ENCODE measurements at regions not wholly inside any gene's neighbourhood (a gene's known extent, or its start where the extent isn't known, plus 50 kb on each side); places are given as distances from the start of the nearest gene placed in this dataset.
A peak's percentile ranks its signal among the peaks of the same experiment; 100 is the strongest.

GRCh38 chr18:78049281-78049680 is 799.6 kb downstream of the GALR1 start:
- DNase-seq (ENCODE audit: low read depth): no peak

DNA sequence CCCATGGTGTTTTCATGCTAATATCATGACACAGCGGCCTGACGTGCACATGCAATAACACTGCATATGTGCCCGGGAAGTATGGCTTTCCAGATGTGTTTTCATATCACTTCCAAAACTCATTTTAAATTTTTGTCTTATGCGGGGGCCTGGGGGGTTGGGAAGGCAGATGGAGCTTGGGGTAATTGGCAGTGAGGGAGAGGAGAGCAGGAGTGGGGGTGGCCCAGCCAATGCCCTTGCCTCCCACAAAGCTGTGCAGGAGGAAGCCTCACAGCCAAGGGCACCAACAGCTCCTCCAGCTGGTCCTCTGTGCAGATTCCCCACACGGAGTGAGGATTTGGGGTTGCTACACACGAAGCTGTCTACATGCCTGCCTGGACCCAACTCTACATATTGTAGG is 805.2 kb downstream of the GALR1 start:
- no peak for DNase-seq (ENCODE audit: low read depth)

DNA sequence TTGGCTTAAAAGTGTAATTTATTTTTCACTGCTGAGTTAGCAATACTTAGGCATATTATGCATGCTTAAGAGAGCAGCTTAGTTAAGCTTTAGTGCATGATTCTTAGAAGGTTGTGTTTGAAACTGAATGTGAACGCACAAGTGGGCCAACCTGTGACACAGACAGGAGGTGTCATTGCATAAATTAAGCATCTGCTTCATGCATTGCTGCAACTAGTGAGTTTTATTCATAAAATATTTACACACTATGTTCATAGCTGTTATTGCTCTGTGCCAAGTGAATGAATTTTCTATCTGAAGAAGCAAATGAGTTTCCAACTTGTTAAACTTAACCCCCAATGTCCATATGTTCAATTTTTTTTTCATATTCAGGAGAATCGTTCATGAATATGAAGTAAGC is 806.4 kb downstream of the GALR1 start:
- DNase-seq (ENCODE audit: low read depth): no peak

DNA sequence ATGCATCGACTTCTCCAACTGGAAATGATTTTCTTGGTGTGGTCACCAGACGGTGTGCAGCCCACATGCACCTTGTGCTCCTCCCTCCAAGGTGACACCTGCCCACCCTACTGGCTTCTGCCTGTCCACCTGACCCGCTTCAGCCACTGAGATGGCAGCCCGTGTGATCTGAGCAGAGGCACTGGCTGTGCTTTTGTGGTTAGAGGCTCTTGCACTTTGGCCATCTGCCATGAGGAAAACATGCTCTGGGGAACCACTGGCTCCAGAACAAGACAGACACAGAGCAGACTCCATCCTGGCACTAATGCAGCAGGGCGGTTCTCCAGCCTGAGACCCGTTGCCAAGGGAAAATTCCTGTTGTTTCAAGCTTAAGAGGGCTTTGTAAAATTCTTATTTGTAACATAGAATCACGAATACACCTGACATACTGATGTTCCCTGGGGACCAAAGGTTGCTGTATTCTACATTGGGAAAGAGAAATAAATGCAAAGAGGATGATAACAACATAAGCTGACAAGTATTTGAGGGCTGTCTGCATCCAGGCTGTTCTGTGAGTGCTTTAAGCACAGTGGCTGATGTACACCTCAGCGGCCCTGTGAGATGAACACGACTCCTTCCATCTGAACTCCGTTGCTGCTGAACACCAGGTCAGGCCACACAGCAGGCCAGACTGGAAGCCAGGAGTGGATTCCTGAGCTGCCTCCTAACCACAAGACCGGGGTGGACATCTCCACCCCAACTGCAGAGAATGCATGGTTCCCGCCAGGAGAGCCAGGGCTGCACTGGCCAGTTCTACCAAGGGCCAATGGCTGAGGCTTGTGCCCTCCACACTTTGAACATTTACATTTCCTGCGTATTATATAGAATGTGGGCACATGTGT is 820.4 kb downstream of the GALR1 start:
- DNase-seq (ENCODE audit: low read depth): no peak

DNA sequence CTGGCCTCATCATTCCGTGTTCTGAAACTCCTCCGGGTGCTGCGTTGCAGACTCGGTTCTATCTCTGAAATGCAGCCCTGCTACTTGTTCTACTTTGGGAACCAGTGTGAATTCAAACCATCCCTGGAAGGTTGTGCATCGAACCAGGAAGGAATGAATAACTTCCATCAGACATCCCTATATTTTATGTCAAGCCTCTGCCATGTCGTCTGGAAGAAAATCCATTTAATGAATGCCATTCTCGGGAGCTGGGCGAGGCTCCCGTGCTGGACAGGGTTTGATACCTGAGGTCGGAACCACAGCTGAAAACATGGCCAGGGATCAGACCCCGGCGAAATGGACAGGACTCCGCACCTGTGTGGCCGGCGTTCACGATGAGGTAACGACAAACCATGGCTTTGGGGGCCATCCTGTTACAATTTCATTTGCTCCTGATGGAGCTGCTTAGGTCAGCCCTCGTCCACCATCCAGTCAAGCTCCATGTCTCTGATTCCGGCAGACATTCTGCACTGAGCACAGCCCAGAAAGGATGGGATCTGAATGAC is 821.6 kb downstream of the GALR1 start:
- no peak for DNase-seq (ENCODE audit: low read depth)

- no peak for DNase-seq (ENCODE audit: low read depth)
Measured at GRCh38 chr18:78071776-78072175, 822.1 kb downstream of the GALR1 start.

DNA sequence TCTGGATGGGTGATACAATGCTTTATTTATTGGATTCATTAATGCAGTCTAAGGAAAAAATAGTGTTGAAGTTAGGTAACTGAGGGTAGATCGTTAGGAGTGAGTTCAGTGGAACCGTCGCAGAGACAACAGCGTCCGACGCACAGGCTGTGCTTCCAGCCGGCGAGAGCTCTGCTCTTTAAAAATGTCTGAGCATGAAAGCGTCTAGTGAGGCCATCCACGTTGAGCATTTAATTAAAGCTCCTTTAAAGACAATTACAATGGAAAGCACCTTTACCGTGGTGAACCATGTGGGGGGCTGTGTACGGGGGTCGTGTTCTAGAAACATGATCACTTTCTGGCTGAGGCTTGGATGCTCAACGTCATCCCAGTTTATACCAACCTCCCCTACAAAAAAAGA is 822.7 kb downstream of the GALR1 start:
- DNase-seq (ENCODE audit: low read depth): no peak

- no peak for DNase-seq (ENCODE audit: low read depth)
Measured at GRCh38 chr18:78073275-78073674, 823.6 kb downstream of the GALR1 start.

- DNase-seq (ENCODE audit: low read depth): no peak
Measured at GRCh38 chr18:78074400-78075020, 824.9 kb downstream of the GALR1 start.

- no peak for DNase-seq (ENCODE audit: low read depth)
Measured at GRCh38 chr18:78080081-78080480, 830.4 kb downstream of the GALR1 start.

DNA sequence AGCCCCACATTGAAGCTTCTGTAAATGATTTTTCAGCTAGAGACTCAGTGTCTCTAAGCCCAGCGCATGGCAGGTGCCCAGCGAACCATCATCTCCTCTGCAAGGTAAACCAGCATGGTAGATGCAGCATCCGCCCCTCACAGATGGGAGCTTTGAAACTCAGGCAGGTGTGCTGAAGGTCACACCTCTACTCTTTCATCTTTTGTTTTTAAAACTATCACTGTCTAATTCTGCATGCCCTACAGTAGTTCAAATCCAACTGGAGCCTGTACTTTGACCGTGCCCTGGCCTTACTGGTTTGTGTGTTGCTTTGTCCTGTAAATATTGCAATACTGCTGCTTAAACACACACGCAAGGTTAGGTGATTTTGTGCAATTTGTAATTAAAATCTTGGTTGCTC is 831.1 kb downstream of the GALR1 start:
- no peak for DNase-seq (ENCODE audit: low read depth)

DNA sequence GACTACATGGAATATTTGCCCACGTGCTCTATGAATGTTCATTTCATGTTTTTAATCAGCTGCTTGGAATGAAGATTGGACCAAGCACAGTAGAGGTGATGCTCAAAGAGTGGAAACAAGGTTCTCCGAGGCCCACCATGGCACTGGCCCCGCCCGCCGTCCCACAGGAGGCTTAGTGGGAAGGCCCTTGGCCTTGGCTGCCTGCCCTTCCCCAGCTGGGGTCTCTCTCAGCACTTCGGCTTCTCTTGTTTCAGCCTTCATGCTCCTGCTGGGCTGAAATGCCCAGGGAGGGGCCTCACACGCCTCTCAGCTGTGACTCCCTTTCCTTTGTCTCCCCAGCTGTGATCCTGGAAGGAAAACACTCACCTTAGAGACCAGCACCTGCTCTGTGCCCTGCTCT is 833.2 kb downstream of the GALR1 start:
- DNase-seq (ENCODE audit: low read depth): no peak

DNA sequence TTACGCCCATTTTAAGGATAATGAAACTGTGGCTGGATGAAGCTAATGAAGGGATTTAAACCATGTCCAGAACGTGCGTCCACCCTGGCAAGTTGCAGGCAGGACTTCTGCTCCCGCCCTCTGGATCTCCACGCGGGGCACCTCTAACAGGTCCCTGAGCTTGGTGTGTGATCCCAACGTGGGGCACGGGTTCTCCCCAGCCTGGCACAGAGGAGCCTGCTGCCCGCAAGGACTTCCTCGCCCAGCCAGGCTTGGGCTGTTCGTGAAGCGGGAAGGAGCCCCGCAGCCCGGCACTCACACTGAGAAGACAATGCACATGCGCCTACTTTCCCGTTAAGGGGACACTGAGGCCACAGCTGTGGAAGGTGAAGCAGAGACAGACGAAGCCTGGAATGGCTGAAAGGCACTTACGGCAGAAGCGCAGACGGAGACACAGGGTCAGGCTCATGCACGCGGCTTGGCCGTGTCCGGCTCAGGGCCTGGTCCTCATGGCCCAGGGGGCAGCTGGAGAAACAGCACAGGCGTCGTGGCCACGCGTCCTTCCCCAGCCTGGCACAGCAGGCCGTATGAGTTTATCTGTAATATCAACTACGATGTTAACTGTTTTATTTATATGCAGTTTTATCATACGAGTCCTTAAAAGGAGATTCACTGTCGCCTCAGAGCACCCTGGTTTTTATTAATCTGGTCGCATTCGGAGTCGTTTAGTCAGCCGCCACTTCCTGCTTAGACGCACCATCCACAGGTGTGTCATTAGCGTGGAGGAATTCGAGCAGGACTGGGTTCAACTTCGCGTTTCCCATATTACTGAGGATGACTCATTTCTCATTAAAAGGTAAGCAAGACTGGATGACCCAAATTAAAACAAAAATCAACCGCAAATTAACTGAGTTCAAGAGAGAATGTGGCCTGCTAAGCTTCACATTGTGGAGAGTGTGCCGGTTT is 835.9 kb downstream of the GALR1 start:
- peak; percentile 7 for DNase-seq (ENCODE audit: low read depth)

DNA sequence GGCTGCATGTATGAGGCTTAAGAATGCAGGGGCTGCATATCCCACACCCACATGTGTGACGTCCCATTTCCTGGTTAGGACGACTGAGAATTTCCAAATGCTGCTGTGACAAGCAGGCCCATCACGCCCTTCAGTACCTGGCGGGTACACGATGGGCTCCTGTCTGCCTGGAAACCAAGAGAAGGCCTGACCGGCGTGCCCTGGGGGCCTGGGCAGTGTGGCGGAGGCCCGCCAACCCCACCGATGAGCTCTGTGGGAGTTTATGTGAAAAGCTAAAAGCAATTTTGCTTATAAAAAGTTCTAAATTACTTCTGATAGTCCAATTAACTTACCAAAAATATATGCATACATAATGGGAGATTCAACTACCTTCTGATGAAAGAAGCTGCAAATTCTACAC is 837.3 kb downstream of the GALR1 start:
- no peak for DNase-seq (ENCODE audit: low read depth)

GRCh38 chr18:78087338-78087737 is 837.7 kb downstream of the GALR1 start:
- no peak for DNase-seq (ENCODE audit: low read depth)

DNA sequence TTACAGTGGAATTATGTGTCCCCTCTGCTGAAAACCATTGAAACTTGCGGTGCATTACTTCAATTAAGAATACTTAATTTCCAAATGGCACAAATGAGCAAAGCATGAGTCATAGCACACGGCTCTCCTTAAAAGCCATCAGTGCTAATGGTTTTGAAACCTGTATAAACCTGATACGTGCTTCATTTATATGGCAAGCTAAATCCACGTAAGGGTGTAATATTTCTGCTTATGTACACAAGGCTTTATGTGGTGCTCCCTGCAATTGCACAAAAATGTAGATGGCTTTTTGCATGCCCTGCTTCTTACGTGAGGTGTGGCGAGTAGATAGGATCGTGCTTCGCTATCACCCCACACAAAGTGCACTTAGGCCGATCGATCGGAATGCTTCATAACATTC is 840.9 kb downstream of the GALR1 start:
- no peak for DNase-seq (ENCODE audit: low read depth)

GRCh38 chr18:78092901-78093300 is 843.3 kb downstream of the GALR1 start:
- no peak for DNase-seq (ENCODE audit: low read depth)

DNA sequence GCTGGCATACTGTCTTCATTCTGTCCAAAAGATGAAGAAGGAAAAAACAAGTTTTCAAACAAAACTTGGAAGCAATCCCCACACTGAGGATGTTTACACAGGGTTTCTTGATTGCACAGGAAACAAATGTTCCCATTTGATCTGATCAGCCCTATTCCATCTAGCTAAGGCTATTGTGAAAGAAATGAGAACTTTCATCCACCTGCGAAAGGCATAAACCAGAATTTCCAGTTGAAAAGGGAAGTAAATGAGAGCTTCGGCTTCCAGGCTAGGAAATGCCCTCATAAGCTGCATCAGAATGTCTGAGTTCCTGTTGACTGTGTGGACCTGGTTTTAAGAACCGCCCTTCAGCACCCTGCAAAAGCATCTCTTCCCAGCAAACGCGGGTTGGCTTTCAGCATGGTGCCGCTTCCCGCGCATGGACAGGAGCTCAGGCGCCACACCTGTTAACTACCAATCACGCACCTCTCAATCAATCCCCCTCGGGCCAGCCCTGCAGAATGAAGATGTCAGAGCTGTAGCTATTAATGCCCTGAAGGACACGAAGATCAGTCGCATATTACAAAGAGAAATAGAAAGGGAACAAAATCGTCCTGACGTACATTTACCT is 850.4 kb downstream of the GALR1 start:
- no peak for DNase-seq (ENCODE audit: low read depth)

GRCh38 chr18:78101091-78101490 is 851.4 kb downstream of the GALR1 start:
- no peak for DNase-seq (ENCODE audit: low read depth)

GRCh38 chr18:78102135-78102534 is 852.5 kb downstream of the GALR1 start:
- DNase-seq (ENCODE audit: low read depth): no peak

GRCh38 chr18:78105611-78106010 is 856.0 kb downstream of the GALR1 start:
- DNase-seq (ENCODE audit: low read depth): no peak

All from HT1080 (cell line).